ENCODE measurements at regions not wholly inside any gene's neighbourhood (a gene's known extent, or its start where the extent isn't known, plus 50 kb on each side); places are given as distances from the start of the nearest gene placed in this dataset.
"Not testable (repeated sequence)": the region's sequence is repeated elsewhere in the genome, so short reads cannot be mapped to it uniquely, and the experiment has no call there.

GRCh38 chrX:3919668-3920423 is 206.4 kb upstream of the PRKX start:
- DNase-seq (ENCODE audit: low read depth) = not testable (repeated sequence)

- not testable (repeated sequence) for DNase-seq (ENCODE audit: low read depth)
Observed at GRCh38 chrX:3914813-3915212, 201.4 kb upstream of the PRKX start.

DNA sequence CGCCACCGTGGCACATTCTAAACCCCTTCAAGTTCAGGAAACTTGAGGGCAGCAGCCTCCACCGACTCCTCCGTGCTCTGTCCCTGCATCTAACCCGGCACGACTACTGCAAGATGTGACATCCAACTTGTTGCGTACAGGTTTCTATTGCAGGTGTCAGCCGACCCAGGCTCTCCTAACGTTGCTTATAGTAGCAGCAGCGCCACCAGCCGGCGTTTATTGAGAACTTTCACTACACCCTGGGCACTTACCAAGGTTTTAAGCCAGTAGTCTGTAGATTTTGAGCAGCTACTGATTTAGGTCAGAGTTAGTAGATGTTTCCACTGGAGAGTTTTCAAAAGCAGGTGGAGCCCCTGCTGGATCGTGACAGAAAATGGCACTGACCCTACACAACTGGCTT is 200.6 kb upstream of the PRKX start:
- not testable (repeated sequence) for DNase-seq (ENCODE audit: low read depth)

DNA sequence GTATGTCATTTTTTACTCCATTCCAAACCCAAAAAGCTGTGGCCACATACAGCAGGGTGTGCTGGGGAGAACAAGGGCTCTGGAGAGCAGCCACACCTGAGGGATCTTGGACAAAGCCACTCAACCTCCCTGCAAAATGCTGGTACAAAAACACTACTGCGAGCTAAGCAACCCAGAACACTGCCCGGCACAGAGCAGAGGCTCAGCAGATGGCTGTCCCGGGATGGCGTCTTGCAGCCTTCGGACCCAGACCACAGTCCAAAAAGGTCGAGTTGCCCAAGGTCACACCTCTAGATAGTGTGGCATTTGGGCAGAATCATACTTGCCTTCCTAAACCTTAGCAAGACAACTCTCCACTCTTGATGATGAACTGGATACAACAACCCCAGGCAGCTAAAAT is 197.6 kb upstream of the PRKX start:
- DNase-seq (ENCODE audit: low read depth) = not testable (repeated sequence)

- not testable (repeated sequence) for DNase-seq (ENCODE audit: low read depth)
Observed at GRCh38 chrX:3910611-3911010, 197.2 kb upstream of the PRKX start.

DNA sequence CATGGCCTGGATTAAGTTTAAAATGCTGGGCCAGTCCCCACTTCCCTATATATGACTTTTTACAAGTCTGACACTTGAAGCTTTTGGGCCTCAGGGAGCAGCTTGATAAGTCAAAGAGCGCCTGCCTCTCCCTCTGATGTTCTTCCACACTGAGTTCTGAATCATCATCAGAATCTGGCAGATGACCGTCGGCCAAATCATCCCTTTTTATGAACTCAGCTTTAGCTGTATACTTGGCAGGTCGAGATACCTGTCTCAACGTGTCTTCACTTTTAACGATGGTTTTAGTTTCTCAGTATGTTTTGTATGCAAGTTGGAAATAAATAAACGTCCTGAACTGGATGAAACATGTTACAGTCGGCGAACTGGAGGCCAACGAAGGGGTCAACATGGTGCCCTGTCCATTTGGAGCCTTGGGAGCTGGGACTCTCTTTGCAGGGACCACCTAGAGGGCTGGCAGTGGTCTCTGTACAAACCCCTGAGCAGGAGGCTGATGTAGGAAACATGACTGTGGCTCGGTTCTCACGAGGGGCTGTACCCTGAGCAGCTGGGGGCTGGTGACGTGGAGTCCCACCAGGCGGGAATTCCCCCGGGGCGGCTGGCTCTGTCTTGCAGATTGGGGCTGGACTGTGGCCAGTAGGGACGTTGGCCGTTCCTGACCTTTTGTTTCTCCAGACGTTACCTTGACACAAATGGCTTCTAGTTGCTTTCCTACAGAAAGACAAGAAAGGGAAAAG is 192.2 kb upstream of the PRKX start:
- DNase-seq (ENCODE audit: low read depth) = not testable (repeated sequence)

DNA sequence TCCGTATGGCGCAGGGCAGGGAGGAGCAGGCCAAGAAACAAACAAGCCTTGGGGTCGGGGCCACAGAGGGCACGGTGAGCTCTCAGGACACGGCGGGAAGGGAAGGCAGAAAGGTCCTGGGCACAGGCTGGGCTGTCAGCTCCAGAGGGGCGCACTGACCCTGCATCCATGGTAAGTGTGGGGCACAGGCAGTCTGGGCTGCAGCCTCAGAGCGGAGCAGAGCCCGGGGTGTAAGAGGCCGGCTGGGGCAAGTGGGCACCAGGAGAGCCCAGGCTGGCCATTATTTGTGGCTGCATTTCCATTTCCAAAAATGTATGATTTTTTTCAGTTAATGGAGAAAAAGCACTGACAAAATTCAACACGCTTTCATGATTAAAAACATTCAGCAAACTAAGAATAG is 188.8 kb upstream of the PRKX start:
- DNase-seq (ENCODE audit: low read depth) = not testable (repeated sequence)

- not testable (repeated sequence) for DNase-seq (ENCODE audit: low read depth)
Observed at GRCh38 chrX:3896755-3897154, 183.3 kb upstream of the PRKX start.

DNA sequence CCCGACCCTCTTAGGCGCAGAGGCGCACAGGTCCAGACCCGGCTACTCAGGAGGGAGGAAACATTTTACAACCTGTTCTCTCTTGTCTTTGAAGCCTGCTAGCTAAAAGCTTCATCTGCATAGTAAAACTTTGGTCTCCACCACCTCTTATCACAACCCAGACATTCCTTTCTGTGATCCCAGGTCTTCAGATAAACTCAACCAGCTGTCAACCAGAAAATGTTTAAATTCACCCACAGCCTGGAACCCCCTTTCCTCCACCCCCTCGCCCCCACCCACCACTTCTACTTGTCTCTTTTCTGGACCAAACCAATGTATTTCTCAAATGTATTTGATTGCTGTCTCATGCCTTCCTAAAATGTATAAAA is 169.1 kb upstream of the PRKX start:
- not testable (repeated sequence) for DNase-seq (ENCODE audit: low read depth)

GRCh38 chrX:3881898-3882552 is 168.6 kb upstream of the PRKX start:
- DNase-seq (ENCODE audit: low read depth) = not testable (repeated sequence)

- not testable (repeated sequence) for DNase-seq (ENCODE audit: low read depth)
Observed at GRCh38 chrX:3881255-3881895, 167.9 kb upstream of the PRKX start.

DNA sequence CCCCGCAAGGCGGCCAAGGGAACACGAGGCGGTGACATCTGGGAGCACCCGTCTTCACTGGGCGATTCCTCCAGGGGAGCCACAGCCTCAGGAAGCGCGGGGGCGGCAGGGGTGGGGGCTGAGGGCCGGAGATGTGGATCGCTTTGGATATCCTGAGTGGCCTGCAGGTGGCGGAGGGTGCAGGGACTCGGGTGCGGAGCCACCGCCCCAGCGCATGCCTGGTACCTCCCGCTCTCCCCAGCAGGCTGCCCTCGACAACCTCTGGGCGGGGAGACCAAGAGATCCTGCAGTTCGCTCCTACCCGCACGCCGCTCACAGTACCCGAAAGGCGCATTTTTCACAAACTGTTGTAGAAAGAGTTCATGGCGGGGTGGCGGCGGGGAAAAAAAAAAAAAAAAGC is 162.9 kb upstream of the PRKX start:
- DNase-seq (ENCODE audit: low read depth) = not testable (repeated sequence)

GRCh38 chrX:3875638-3876037 is 162.2 kb upstream of the PRKX start:
- DNase-seq (ENCODE audit: low read depth) = not testable (repeated sequence)

- not testable (repeated sequence) for DNase-seq (ENCODE audit: low read depth)
Observed at GRCh38 chrX:3872226-3872879, 158.9 kb upstream of the PRKX start.

- DNase-seq (ENCODE audit: low read depth) = not testable (repeated sequence)
Observed at GRCh38 chrX:3867067-3867831, 153.8 kb upstream of the PRKX start.

- DNase-seq (ENCODE audit: low read depth) = not testable (repeated sequence)
Observed at GRCh38 chrX:3858332-3858731, 144.9 kb upstream of the PRKX start.

GRCh38 chrX:3843522-3844145 is 130.2 kb upstream of the PRKX start:
- DNase-seq (ENCODE audit: low read depth) = not testable (repeated sequence)

DNA sequence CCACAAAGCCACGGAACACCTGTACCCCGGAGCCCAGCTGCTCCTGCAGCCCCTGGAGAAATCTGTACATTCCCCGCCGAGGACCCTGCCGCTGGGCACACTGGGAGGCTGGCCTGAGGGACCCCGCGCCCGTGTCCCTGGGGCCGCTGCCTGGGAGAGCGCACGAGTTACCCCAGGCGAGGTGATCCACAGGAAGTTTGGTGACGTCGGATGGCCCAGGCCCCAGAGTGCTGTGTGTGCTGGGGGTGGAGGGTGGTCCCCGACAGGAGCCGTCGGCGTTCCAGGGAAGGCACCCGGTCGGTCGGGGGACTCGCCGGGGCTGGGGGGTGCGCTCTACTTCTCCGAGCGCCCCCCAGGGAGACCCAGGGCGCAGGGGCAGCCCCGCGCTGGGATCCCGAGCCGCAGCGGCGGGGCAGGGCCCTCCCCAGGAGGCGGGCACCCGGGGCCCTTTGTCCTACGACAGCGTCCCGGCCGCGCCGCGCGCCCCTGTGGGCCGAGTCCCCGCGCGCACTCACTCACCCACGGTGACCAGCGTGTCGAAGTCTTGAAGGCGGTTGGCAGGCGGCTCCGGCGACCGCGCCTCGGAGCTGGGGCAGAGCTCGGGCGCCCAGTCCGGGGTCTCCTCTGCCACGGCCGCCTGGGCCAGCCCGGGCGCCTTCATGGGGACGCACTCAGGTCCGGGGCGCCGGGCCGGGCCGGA is 129.5 kb upstream of the PRKX start:
- DNase-seq (ENCODE audit: low read depth) = peak; percentile 1

GRCh38 chrX:3838754-3839153 is 125.3 kb upstream of the PRKX start:
- DNase-seq (ENCODE audit: low read depth) = not testable (repeated sequence)
